Activated CD8-positive, alpha-beta memory T cell treated with anti-CD3 and anti-CD28 coated beads for 24 hours (primary cell): ENCODE measurements at regions not wholly inside any gene's neighbourhood (a gene's known extent, or its start where the extent isn't known, plus 50 kb on each side); places are given as distances from the start of the nearest gene placed in this dataset.

Source experiments
- DNase-seq: peaks from one replicate; pipeline ENCODE4 v3.0.0-alpha.2; 2020

GRCh38 chr15:95866711-95867440 lies 463.6 kb upstream of the NR2F2 start:
- no peak for DNase-seq

- no peak for DNase-seq
Observed at GRCh38 chr15:95868450-95868849, 462.1 kb upstream of the NR2F2 start.

- no peak for DNase-seq
Observed at GRCh38 chr15:95868970-95869369, 461.5 kb upstream of the NR2F2 start.

- no peak for DNase-seq
Observed at GRCh38 chr15:95869920-95870319, 460.6 kb upstream of the NR2F2 start.

- no peak for DNase-seq
Observed at GRCh38 chr15:95872366-95872771, 458.1 kb upstream of the NR2F2 start.

GRCh38 chr15:95874637-95875036 lies 455.9 kb upstream of the NR2F2 start:
- DNase-seq, result no peak

GRCh38 chr15:95875121-95875643 lies 455.3 kb upstream of the NR2F2 start:
- DNase-seq, result no peak

GRCh38 chr15:95880031-95880570 lies 450.4 kb upstream of the NR2F2 start:
- no peak for DNase-seq

- no peak for DNase-seq
Observed at GRCh38 chr15:95880630-95881029, 449.9 kb upstream of the NR2F2 start.

GRCh38 chr15:95883064-95883463 lies 447.4 kb upstream of the NR2F2 start:
- no peak for DNase-seq

GRCh38 chr15:95884276-95884675 lies 446.2 kb upstream of the NR2F2 start:
- no peak for DNase-seq

GRCh38 chr15:95887666-95888390 lies 442.7 kb upstream of the NR2F2 start:
- no peak for DNase-seq

- no peak for DNase-seq
Observed at GRCh38 chr15:95888762-95889161, 441.7 kb upstream of the NR2F2 start.

- DNase-seq, result no peak
Observed at GRCh38 chr15:95894407-95894956, 436.0 kb upstream of the NR2F2 start.

GRCh38 chr15:95895508-95895907 lies 435.0 kb upstream of the NR2F2 start:
- no peak for DNase-seq

- no peak for DNase-seq
Observed at GRCh38 chr15:95897651-95898050, 432.8 kb upstream of the NR2F2 start.

GRCh38 chr15:95898761-95899160 lies 431.7 kb upstream of the NR2F2 start:
- no peak for DNase-seq

GRCh38 chr15:95901271-95901670 lies 429.2 kb upstream of the NR2F2 start:
- no peak for DNase-seq

GRCh38 chr15:95902606-95903005 lies 427.9 kb upstream of the NR2F2 start:
- no peak for DNase-seq

- DNase-seq, result no peak
Observed at GRCh38 chr15:95903352-95903751, 427.1 kb upstream of the NR2F2 start.

GRCh38 chr15:95910643-95911212 lies 419.8 kb upstream of the NR2F2 start:
- no peak for DNase-seq

GRCh38 chr15:95911570-95912279 lies 418.8 kb upstream of the NR2F2 start:
- DNase-seq, result no peak

- no peak for DNase-seq
Observed at GRCh38 chr15:95912280-95912625, 418.2 kb upstream of the NR2F2 start.
